Activated naive CD4-positive, alpha-beta T cell treated with anti-CD3 and anti-CD28 coated beads for 36 hours (primary cell): ENCODE measurements at regions not wholly inside any gene's neighbourhood (a gene's known extent, or its start where the extent isn't known, plus 50 kb on each side); places are given as distances from the start of the nearest gene placed in this dataset.

Experiments
- CTCF ChIA-PET: fragments of 350-600 bp; sonication (Branson Sonifier 250); formaldehyde crosslinking; loops from one replicate; lab custom pipeline; 2021; ENCODE audit warnings: antibody characterized with exemption; lab: Charles Lee
- DNase-seq: peaks from one replicate; pipeline ENCODE4 v3.0.0-alpha.2; 2020
- H3K27ac Mint-ChIP-seq: one replicate; pipeline ENCODE4 v1.8.0; 2021; ENCODE audit warnings: mild to moderate bottlenecking, mixed read lengths
- H3K27me3 Mint-ChIP-seq: one replicate; pipeline ENCODE4 v1.8.0; 2021; ENCODE audit warnings: low read depth, mixed read lengths
- H3K36me3 Mint-ChIP-seq: one replicate; pipeline ENCODE4 v1.8.0; 2021; ENCODE audit warnings: low read depth, mixed read lengths
- H3K4me1 Mint-ChIP-seq: one replicate; pipeline ENCODE4 v1.8.0; 2021; ENCODE audit warnings: low read depth, mixed read lengths
- H3K4me3 Mint-ChIP-seq: one replicate; pipeline ENCODE4 v1.8.0; 2021; ENCODE audit warnings: mild to moderate bottlenecking, moderate library complexity, mixed read lengths
- H3K9me3 Mint-ChIP-seq: one replicate; pipeline ENCODE4 v1.8.0; 2021; ENCODE audit warnings: mixed read lengths
- intact Hi-C: fragments of 100-400 bp; cut with micrococcal nuclease; formaldehyde crosslinking; loops from one replicate; pipeline ENCODE4 v1.15.1; 2023

- Mint-ChIP-seq H3K4me3 (no peak overlapping the region), H3K27me3 (no peaks in the 10 kb centered on the region), H3K27ac (no peak overlapping the region), H3K36me3 (no peaks in the 10 kb centered on the region), H3K4me1 (no peaks in the 10 kb centered on the region), H3K9me3 (no peaks in the 10 kb centered on the region)
- DNase-seq = no peak
- intact Hi-C loops = no loop called here
- CTCF ChIA-PET = no interaction called here
These were observed 283.8 kb downstream of the CDC5L start for GRCh38 chr6:44671333-44671732.

- DNase-seq = no peak
- intact Hi-C loops = no loop called here
- Mint-ChIP-seq H3K4me3 (no peak overlapping the region), H3K9me3 (no peaks in the 10 kb centered on the region), H3K36me3 (no peaks in the 10 kb centered on the region), H3K27ac (no peak overlapping the region), H3K4me1 (no peaks in the 10 kb centered on the region), H3K27me3 (no peaks in the 10 kb centered on the region)
- CTCF ChIA-PET = interaction anchor here (0.6 to 1.2 kb wide), 2 partner anchors 17 to 814 kb away, joined by 3 read pairs; no protein-coding TSS in a partner anchor
These were observed 284.6 kb downstream of the CDC5L start for GRCh38 chr6:44672086-44672485.

GRCh38 chr6:44672841-44673240 lies 285.3 kb downstream of the CDC5L start:
- Mint-ChIP-seq H3K36me3 (no peaks in the 10 kb centered on the region), H3K4me1 (no peaks in the 10 kb centered on the region), H3K27ac (no peak overlapping the region), H3K4me3 (no peak overlapping the region), H3K27me3 (no peaks in the 10 kb centered on the region), H3K9me3 (no peaks in the 10 kb centered on the region)
- CTCF ChIA-PET = interaction anchor here (1.2 kb wide), 1 partner anchor 17 kb away, joined by 3 read pairs; no protein-coding TSS in a partner anchor
- intact Hi-C loops = no loop called here
- DNase-seq = no peak

GRCh38 chr6:44674226-44675155 lies 287.0 kb downstream of the CDC5L start:
- Mint-ChIP-seq H3K4me3 (no peak overlapping the region), H3K9me3 (no peaks in the 10 kb centered on the region), H3K27me3 (no peaks in the 10 kb centered on the region), H3K4me1 (no peaks in the 10 kb centered on the region), H3K27ac (no peak overlapping the region), H3K36me3 (no peaks in the 10 kb centered on the region)
- DNase-seq = no peak
- intact Hi-C loops = no loop called here
- CTCF ChIA-PET = interaction anchor here (1.3 kb wide), 1 partner anchor 19 kb away, joined by 3 read pairs; no protein-coding TSS in a partner anchor

- Mint-ChIP-seq H3K9me3 (no peaks in the 10 kb centered on the region), H3K4me3 (no peak overlapping the region), H3K27ac (no peak overlapping the region), H3K4me1 (no peaks in the 10 kb centered on the region), H3K27me3 (no peaks in the 10 kb centered on the region), H3K36me3 (no peaks in the 10 kb centered on the region)
- intact Hi-C loops = no loop called here
- no peak for DNase-seq
- CTCF ChIA-PET = interaction anchor here (0.6 to 0.8 kb wide), 2 partner anchors 20 to 47 kb away, joined by 3 to 4 read pairs; no protein-coding TSS in a partner anchor
These were observed 287.9 kb downstream of the CDC5L start for GRCh38 chr6:44675449-44675848.

- CTCF ChIA-PET = interaction anchor here (0.8 kb wide), 1 partner anchor 21 kb away, joined by 3 read pairs; no protein-coding TSS in a partner anchor
- H3K36me3 Mint-ChIP-seq = no peaks in the 10 kb centered on the region
- no peaks in the 10 kb centered on the region for H3K27me3 Mint-ChIP-seq
- no peak for DNase-seq
- no peaks in the 10 kb centered on the region for H3K4me1 Mint-ChIP-seq
- H3K9me3 Mint-ChIP-seq = no peaks in the 10 kb centered on the region
- H3K4me3 Mint-ChIP-seq = no peak overlapping the region
- intact Hi-C loops = no loop called here
- no peak overlapping the region for H3K27ac Mint-ChIP-seq
These were observed 288.8 kb downstream of the CDC5L start for GRCh38 chr6:44676246-44676790.

- Mint-ChIP-seq H3K27me3 (no peaks in the 10 kb centered on the region), H3K9me3 (no peaks in the 10 kb centered on the region), H3K4me1 (no peaks in the 10 kb centered on the region), H3K36me3 (no peaks in the 10 kb centered on the region), H3K4me3 (no peak overlapping the region), H3K27ac (no peak overlapping the region)
- CTCF ChIA-PET = no interaction called here
- no peak for DNase-seq
- intact Hi-C loops = no loop called here
These were observed 289.4 kb downstream of the CDC5L start for GRCh38 chr6:44676826-44677433.

- Mint-ChIP-seq H3K4me3 (no peak overlapping the region), H3K36me3 (no peaks in the 10 kb centered on the region), H3K4me1 (no peaks in the 10 kb centered on the region), H3K27me3 (no peaks in the 10 kb centered on the region), H3K27ac (no peak overlapping the region), H3K9me3 (no peaks in the 10 kb centered on the region)
- no peak for DNase-seq
- CTCF ChIA-PET = no interaction called here
- intact Hi-C loops = no loop called here
These were observed 290.9 kb downstream of the CDC5L start for GRCh38 chr6:44678252-44678935.

GRCh38 chr6:44679438-44680201 lies 292.1 kb downstream of the CDC5L start:
- intact Hi-C loops = no loop called here
- no peak for DNase-seq
- H3K4me1 Mint-ChIP-seq = no peaks in the 10 kb centered on the region
- no peak overlapping the region for H3K4me3 Mint-ChIP-seq
- no peak overlapping the region for H3K27ac Mint-ChIP-seq
- no peaks in the 10 kb centered on the region for H3K27me3 Mint-ChIP-seq
- CTCF ChIA-PET = no interaction called here
- no peaks in the 10 kb centered on the region for H3K9me3 Mint-ChIP-seq
- H3K36me3 Mint-ChIP-seq = no peaks in the 10 kb centered on the region

GRCh38 chr6:44680202-44680720 lies 292.8 kb downstream of the CDC5L start:
- intact Hi-C loops = no loop called here
- DNase-seq = no peak
- H3K27ac Mint-ChIP-seq = no peak overlapping the region
- H3K36me3 Mint-ChIP-seq = no peaks in the 10 kb centered on the region
- no peaks in the 10 kb centered on the region for H3K4me1 Mint-ChIP-seq
- H3K27me3 Mint-ChIP-seq = no peaks in the 10 kb centered on the region
- no peaks in the 10 kb centered on the region for H3K9me3 Mint-ChIP-seq
- H3K4me3 Mint-ChIP-seq = no peak overlapping the region
- CTCF ChIA-PET = no interaction called here

- Mint-ChIP-seq H3K4me3 (no peak overlapping the region), H3K27me3 (no peaks in the 10 kb centered on the region)
These were observed 294.3 kb downstream of the CDC5L start for GRCh38 chr6:44681761-44682160.

More at GRCh38 chr6:44681761-44682160, 294.3 kb downstream of the CDC5L start:
- intact Hi-C loops = no loop called here
- no peak for DNase-seq
- H3K4me1 Mint-ChIP-seq = no peaks in the 10 kb centered on the region
- no peak overlapping the region for H3K27ac Mint-ChIP-seq
- H3K9me3 Mint-ChIP-seq = no peaks in the 10 kb centered on the region
- CTCF ChIA-PET = interaction anchor here (0.6 kb wide), 1 partner anchor 108 kb away, joined by 3 read pairs; no protein-coding TSS in a partner anchor
- no peaks in the 10 kb centered on the region for H3K36me3 Mint-ChIP-seq
